Thyroid gland (tissue), 4 donors: ENCODE measurements at regions not wholly inside any gene's neighbourhood (a gene's known extent, or its start where the extent isn't known, plus 50 kb on each side); places are given as distances from the start of the nearest gene placed in this dataset.

Experiments
- DNase-seq, 2 donors: peaks; one replicate each; pipeline ENCODE4 v3.0.0-alpha.2; 2019
- H3K27ac ChIP-seq, 3 donors: fragments of 200-600 bp; sonication (generic); 1 replicate in 2 of 3; 2 replicates in 1 of 3; pipeline ENCODE4 v1.5.1; 2016 to 2019; ENCODE audit warnings: mild to moderate bottlenecking in 1 of 3, moderate library complexity in 1 of 3
- H3K27me3 ChIP-seq: fragments of 200-600 bp; sonication (generic); one replicate; pipeline ENCODE4 v1.5.1; 2019
- H3K36me3 ChIP-seq, 2 donors: fragments of 200-600 bp; sonication (generic); one replicate each; pipeline ENCODE4 v1.5.1; 2016 to 2019
- H3K4me1 ChIP-seq, 2 donors: fragments of 200-600 bp; sonication (generic); one replicate each; pipeline ENCODE4 v1.5.1; 2017 to 2019
- H3K4me3 ChIP-seq, 3 donors: fragments of 200-600 bp; sonication (generic); replicated peaks in 1 of 3; 1 replicate in 2 of 3; 2 replicates in 1 of 3; pipeline ENCODE4 v1.5.1; 2016; ENCODE audit warnings: mild to moderate bottlenecking in 1 of 3
- H3K9me3 ChIP-seq: fragments of 200-600 bp; sonication (generic); one replicate; pipeline ENCODE4 v1.5.1; 2017
- CTCF ChIP-seq, 6 experiments: fragments of 200-600 bp in 3 of 6; fragments of 450-650 bp in 3 of 6; sonication (generic) in 3 of 6; IDR thresholded peaks; one replicate each; pipeline ENCODE4 v1.5.1; 2016 to 2019; ENCODE audit warnings: antibody characterized with exemption in 6 of 6, mild to moderate bottlenecking in 2 of 6, inconsistent platforms in 1 of 6, moderate library complexity in 1 of 6
- POLR2A ChIP-seq, 2 donors: fragments of 450-650 bp; IDR thresholded peaks; one replicate each; pipeline ENCODE4 v1.6.1; 2017; ENCODE audit warnings: antibody characterized with exemption in 2 of 2, mild to moderate bottlenecking in 2 of 2, moderate library complexity in 1 of 2
- WGBS, 2 donors: methylation state at CpG; one replicate each; pipeline ENCODE4 v1.1.5; 2017; 5-methylcytosine and 5-hydroxymethylcytosine counted together
- intact Hi-C: fragments of 100-400 bp; cut with DNase I; formaldehyde crosslinking; loops from one replicate; pipeline ENCODE4 v1.15.1; 2023

- TF ChIP-seq POLR2A (IDR thresholded peaks at IDR 0.05) (no peak), CTCF (IDR thresholded peaks at IDR 0.05) (no peak)
- DNase-seq: no peak
- no peak overlapping the region for H3K27ac ChIP-seq
- no peaks in the 10 kb centered on the region for H3K9me3 ChIP-seq
- H3K4me1 ChIP-seq: no peaks in the 10 kb centered on the region
- H3K27me3 ChIP-seq: no peaks in the 10 kb centered on the region
- intact Hi-C loops: no loop called here
- H3K36me3 ChIP-seq: no peaks in the 10 kb centered on the region
- H3K4me3 ChIP-seq: no peak overlapping the region
- WGBS, 2 donors: 69 to 76% methylated on average over 1 of the region's 1 CpG
Measured at GRCh38 chr19:28330831-28331230, 882.1 kb downstream of the UQCRFS1 start.

GRCh38 chr19:28329429-28329828 lies 883.5 kb downstream of the UQCRFS1 start:
- no peak for DNase-seq
- H3K27me3 ChIP-seq: no peaks in the 10 kb centered on the region
- intact Hi-C loops: loop anchor here (10.0 kb wide), 1 partner anchor 365 kb away; no protein-coding TSS in a partner anchor

GRCh38 chr19:28327905-28328304 lies 885.0 kb downstream of the UQCRFS1 start:
- Histone ChIP-seq H3K27me3 (no peaks in the 10 kb centered on the region), H3K4me3 (no peak overlapping the region), H3K9me3 (no peaks in the 10 kb centered on the region), H3K36me3 (no peaks in the 10 kb centered on the region), H3K27ac (no peak overlapping the region), H3K4me1 (no peaks in the 10 kb centered on the region)
- no peak for TF ChIP-seq POLR2A (IDR thresholded peaks at IDR 0.05)
- no peak for TF ChIP-seq CTCF (IDR thresholded peaks at IDR 0.05)
- intact Hi-C loops: loop anchor here (10.0 kb wide), 1 partner anchor 363 kb away; no protein-coding TSS in a partner anchor
- 74 to 76% methylated on average over 3 of the region's 3 CpGs for WGBS, 2 donors
- no peak for DNase-seq

More at GRCh38 chr19:28329429-28329828, 883.5 kb downstream of the UQCRFS1 start:
- Histone ChIP-seq H3K9me3 (no peaks in the 10 kb centered on the region), H3K4me1 (no peaks in the 10 kb centered on the region), H3K36me3 (no peaks in the 10 kb centered on the region), H3K27ac (no peak overlapping the region), H3K4me3 (no peak overlapping the region)
- 71% methylated on average over 4 of the region's 4 CpGs for WGBS, 2 donors
- TF ChIP-seq CTCF (IDR thresholded peaks at IDR 0.05) (no peak), POLR2A (IDR thresholded peaks at IDR 0.05) (no peak)

GRCh38 chr19:28326746-28327145 lies 886.2 kb downstream of the UQCRFS1 start:
- DNase-seq: no peak
- intact Hi-C loops: loop anchor here (10.0 kb wide), 1 partner anchor 362 kb away; no protein-coding TSS in a partner anchor
- Histone ChIP-seq H3K4me1 (no peaks in the 10 kb centered on the region), H3K27ac (no peak overlapping the region), H3K36me3 (no peaks in the 10 kb centered on the region), H3K27me3 (no peaks in the 10 kb centered on the region), H3K9me3 (no peaks in the 10 kb centered on the region), H3K4me3 (no peak overlapping the region)
- 54 to 66% methylated on average over 4 of the region's 4 CpGs for WGBS, 2 donors
- TF ChIP-seq CTCF (IDR thresholded peaks at IDR 0.05) (no peak), POLR2A (IDR thresholded peaks at IDR 0.05) (no peak)

- DNase-seq: no peak
- 46 to 47% methylated on average over 5 of the region's 5 CpGs for WGBS, 2 donors
- intact Hi-C loops: loop anchor here (10.0 kb wide), 1 partner anchor 360 kb away; no protein-coding TSS in a partner anchor
- no peak for TF ChIP-seq POLR2A (IDR thresholded peaks at IDR 0.05)
- TF ChIP-seq CTCF (IDR thresholded peaks at IDR 0.05): no peak
- Histone ChIP-seq H3K27ac (no peak overlapping the region), H3K36me3 (no peaks in the 10 kb centered on the region), H3K4me3 (no peak overlapping the region), H3K27me3 (no peaks in the 10 kb centered on the region), H3K4me1 (no peaks in the 10 kb centered on the region), H3K9me3 (no peaks in the 10 kb centered on the region)
Measured at GRCh38 chr19:28324275-28325060, 888.5 kb downstream of the UQCRFS1 start.
